Activated CD8-positive, alpha-beta memory T cell treated with anti-CD3 and anti-CD28 coated beads, Interleukin-2, amount 10 ng/mL, durations not matched to agents 7 days and 5 days (primary cell): ENCODE measurements at regions not wholly inside any gene's neighbourhood (a gene's known extent, or its start where the extent isn't known, plus 50 kb on each side); places are given as distances from the start of the nearest gene placed in this dataset.
A peak's percentile ranks its signal among the peaks of the same experiment; 100 is the strongest.

Experiments used
- ATAC-seq: fragments of 150-1000 bp; cut with Tn5 transposase; one replicate; pipeline ENCODE4 v1.10.0; 2021; ENCODE audit warnings: moderate library complexity
- CTCF ChIA-PET: fragments of 350-600 bp; sonication (Branson Sonifier 250); formaldehyde crosslinking; loops from one replicate; lab custom pipeline; 2021; ENCODE audit warnings: antibody characterized with exemption; lab: Charles Lee
- DNase-seq: peaks from one replicate; pipeline ENCODE4 v3.0.0-alpha.2; 2020
- H3K27ac Mint-ChIP-seq: one replicate; pipeline ENCODE4 v1.8.0; 2021; ENCODE audit warnings: mild to moderate bottlenecking, mixed read lengths
- H3K27me3 Mint-ChIP-seq: one replicate; pipeline ENCODE4 v1.8.0; 2021; ENCODE audit warnings: mixed read lengths
- H3K36me3 Mint-ChIP-seq: one replicate; pipeline ENCODE4 v1.8.0; 2021; ENCODE audit warnings: mild to moderate bottlenecking, mixed read lengths
- H3K4me1 Mint-ChIP-seq: one replicate; pipeline ENCODE4 v1.8.0; 2021; ENCODE audit warnings: mixed read lengths
- H3K4me3 Mint-ChIP-seq: one replicate; pipeline ENCODE4 v1.8.0; 2021; ENCODE audit warnings: mild to moderate bottlenecking, moderate library complexity, mixed read lengths
- H3K9me3 Mint-ChIP-seq: one replicate; pipeline ENCODE4 v1.8.0; 2022; ENCODE audit warnings: low read depth, mixed read lengths

- no peak overlapping the region for H3K27ac Mint-ChIP-seq
- H3K9me3 Mint-ChIP-seq = no peaks in the 10 kb centered on the region
- peaks cover 3% of the 10 kb centered on the region for H3K4me1 Mint-ChIP-seq
- H3K4me3 Mint-ChIP-seq = no peak overlapping the region
- CTCF ChIA-PET = no interaction called here
- no peaks in the 10 kb centered on the region for H3K27me3 Mint-ChIP-seq
- DNase-seq (no peak), ATAC-seq (no peak)
- H3K36me3 Mint-ChIP-seq = peaks cover 8% of the 10 kb centered on the region
Measured at GRCh38 chr13:73792796-73793195, 341.4 kb downstream of the KLF12 start.

- Mint-ChIP-seq H3K27ac (no peak overlapping the region), H3K4me1 (no peaks in the 10 kb centered on the region), H3K9me3 (no peaks in the 10 kb centered on the region), H3K27me3 (no peaks in the 10 kb centered on the region), H3K36me3 (peaks cover 11% of the 10 kb centered on the region), H3K4me3 (no peak overlapping the region)
- ATAC-seq (no peak), DNase-seq (no peak)
- CTCF ChIA-PET = no interaction called here
Measured at GRCh38 chr13:73782450-73783449, 351.5 kb downstream of the KLF12 start.

GRCh38 chr13:73781384-73781783, 352.8 kb downstream of the KLF12 start:
- no peak overlapping the region for H3K4me3 Mint-ChIP-seq
- H3K36me3 Mint-ChIP-seq = peaks cover 17% of the 10 kb centered on the region
- CTCF ChIA-PET = no interaction called here
- DNase-seq (no peak), ATAC-seq (no peak)
- H3K4me1 Mint-ChIP-seq = no peaks in the 10 kb centered on the region
- no peak overlapping the region for H3K27ac Mint-ChIP-seq
- H3K9me3 Mint-ChIP-seq = no peaks in the 10 kb centered on the region
- no peaks in the 10 kb centered on the region for H3K27me3 Mint-ChIP-seq

DNA sequence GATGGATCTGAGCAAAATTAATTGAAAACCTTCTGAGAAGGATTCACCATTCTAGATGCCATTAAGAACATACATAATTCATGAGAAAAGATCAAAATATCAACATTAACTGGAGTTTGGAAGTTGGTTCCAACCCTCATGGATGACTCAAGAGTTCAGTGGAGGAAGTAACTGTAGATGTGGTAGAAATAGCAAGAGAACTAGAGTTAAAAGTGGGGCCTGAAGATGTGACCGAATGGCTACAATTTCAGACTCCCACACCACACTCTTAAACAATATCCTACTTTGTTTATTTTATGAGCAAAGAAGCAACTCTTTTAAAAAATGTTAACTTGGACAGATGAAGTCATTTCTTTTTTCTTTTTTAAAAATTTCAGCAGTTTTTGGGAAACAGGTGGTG, 354.3 kb downstream of the KLF12 start:
- no peaks in the 10 kb centered on the region for H3K4me1 Mint-ChIP-seq

DNA sequence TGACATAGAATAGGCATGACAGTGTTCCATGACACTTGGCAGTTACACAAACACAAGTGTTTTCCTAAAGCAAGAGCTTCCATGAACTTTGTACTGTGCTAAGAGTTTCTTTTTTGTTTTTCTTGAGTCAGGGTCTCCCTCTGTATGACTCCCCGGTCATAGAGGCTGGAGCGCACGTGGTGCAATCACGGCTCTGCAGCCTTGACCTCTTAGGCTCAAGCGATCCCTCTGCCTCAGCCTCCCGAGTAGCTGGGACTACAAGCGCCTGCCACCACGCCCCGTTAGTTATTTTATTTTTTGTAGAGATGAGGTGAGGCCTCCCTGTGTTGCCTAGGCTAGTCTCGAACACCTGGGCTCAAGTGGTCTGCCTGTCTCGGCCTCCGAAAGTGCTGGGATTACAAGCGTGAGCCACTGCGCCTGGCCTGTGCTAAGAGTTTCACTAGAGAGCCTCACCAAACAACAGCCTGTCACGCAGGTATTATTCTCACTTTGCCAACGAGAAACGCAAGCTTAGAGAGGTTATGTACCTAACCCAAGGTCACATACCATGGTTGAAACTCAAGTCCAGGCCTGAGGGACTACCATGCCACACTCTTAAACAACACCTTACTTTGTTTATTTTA, 355.9 kb downstream of the KLF12 start:
- DNase-seq (no peak), ATAC-seq (no peak)
- no peaks in the 10 kb centered on the region for H3K4me1 Mint-ChIP-seq
- no peak overlapping the region for H3K27ac Mint-ChIP-seq
- H3K9me3 Mint-ChIP-seq = no peaks in the 10 kb centered on the region
- no peak overlapping the region for H3K4me3 Mint-ChIP-seq
- CTCF ChIA-PET = interaction anchor here (0.6 kb wide), 1 partner anchor 12 kb away, joined by 3 read pairs; no protein-coding TSS in a partner anchor
- no peaks in the 10 kb centered on the region for H3K27me3 Mint-ChIP-seq
- H3K36me3 Mint-ChIP-seq = peaks cover 19% of the 10 kb centered on the region

More for the DNA sequence above, 354.3 kb downstream of the KLF12 start:
- CTCF ChIA-PET = no interaction called here
- Mint-ChIP-seq H3K36me3 (peaks cover 15% of the 10 kb centered on the region), H3K9me3 (no peaks in the 10 kb centered on the region), H3K4me3 (no peak overlapping the region), H3K27ac (no peak overlapping the region), H3K27me3 (no peaks in the 10 kb centered on the region)
- ATAC-seq (no peak), DNase-seq (no peak)

DNA sequence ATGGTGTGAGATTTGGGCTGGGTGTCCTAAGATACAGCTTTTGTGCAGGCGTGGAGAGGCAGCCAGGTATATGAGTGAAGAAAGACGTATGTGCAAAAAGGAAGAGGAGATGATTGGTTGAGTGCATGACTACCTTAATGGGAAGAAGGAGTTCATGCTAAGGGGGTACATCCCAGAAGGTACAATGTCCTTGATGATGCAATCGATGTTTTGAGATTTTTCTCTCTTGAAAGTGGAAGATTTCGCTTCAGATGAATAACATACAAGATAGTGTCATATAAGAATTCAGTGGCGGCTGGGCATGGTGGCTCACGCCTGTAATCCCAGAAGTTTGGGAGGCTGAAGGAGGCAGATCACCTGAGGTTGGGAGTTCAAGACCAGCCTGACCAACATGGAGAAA, 357.1 kb downstream of the KLF12 start:
- DNase-seq = no peak
- CTCF ChIA-PET = no interaction called here
- Mint-ChIP-seq H3K36me3 (peaks cover 20% of the 10 kb centered on the region), H3K9me3 (peaks cover 3% of the 10 kb centered on the region), H3K4me3 (no peak overlapping the region), H3K27me3 (no peaks in the 10 kb centered on the region), H3K27ac (no peak overlapping the region), H3K4me1 (no peaks in the 10 kb centered on the region)
- ATAC-seq = no peak

- ATAC-seq (no peak), DNase-seq (no peak)
- Mint-ChIP-seq H3K4me3 (no peak overlapping the region), H3K27me3 (no peaks in the 10 kb centered on the region), H3K9me3 (peaks cover 6% of the 10 kb centered on the region), H3K36me3 (peaks cover 24% of the 10 kb centered on the region), H3K4me1 (no peaks in the 10 kb centered on the region), H3K27ac (no peak overlapping the region)
- CTCF ChIA-PET = interaction anchor here (1.0 kb wide), 1 partner anchor 19 kb away, joined by 3 read pairs; no protein-coding TSS in a partner anchor
Measured at GRCh38 chr13:73776151-73776785, 357.9 kb downstream of the KLF12 start.

GRCh38 chr13:73773168-73773549, 361.0 kb downstream of the KLF12 start:
- H3K9me3 Mint-ChIP-seq = peaks cover 6% of the 10 kb centered on the region
- H3K27ac Mint-ChIP-seq = no peak overlapping the region
- no peaks in the 10 kb centered on the region for H3K27me3 Mint-ChIP-seq
- no peak overlapping the region for H3K4me3 Mint-ChIP-seq
- ATAC-seq (no peak), DNase-seq (no peak)
- peaks cover 18% of the 10 kb centered on the region for H3K36me3 Mint-ChIP-seq
- CTCF ChIA-PET = interaction anchor here (1.0 kb wide), 1 partner anchor 10 kb away, joined by 3 read pairs; no protein-coding TSS in a partner anchor
- no peaks in the 10 kb centered on the region for H3K4me1 Mint-ChIP-seq

- H3K36me3 Mint-ChIP-seq = peaks cover 18% of the 10 kb centered on the region
- CTCF ChIA-PET = no interaction called here
- peaks cover 6% of the 10 kb centered on the region for H3K9me3 Mint-ChIP-seq
Measured at GRCh38 chr13:73772449-73773167, 361.6 kb downstream of the KLF12 start.

DNA sequence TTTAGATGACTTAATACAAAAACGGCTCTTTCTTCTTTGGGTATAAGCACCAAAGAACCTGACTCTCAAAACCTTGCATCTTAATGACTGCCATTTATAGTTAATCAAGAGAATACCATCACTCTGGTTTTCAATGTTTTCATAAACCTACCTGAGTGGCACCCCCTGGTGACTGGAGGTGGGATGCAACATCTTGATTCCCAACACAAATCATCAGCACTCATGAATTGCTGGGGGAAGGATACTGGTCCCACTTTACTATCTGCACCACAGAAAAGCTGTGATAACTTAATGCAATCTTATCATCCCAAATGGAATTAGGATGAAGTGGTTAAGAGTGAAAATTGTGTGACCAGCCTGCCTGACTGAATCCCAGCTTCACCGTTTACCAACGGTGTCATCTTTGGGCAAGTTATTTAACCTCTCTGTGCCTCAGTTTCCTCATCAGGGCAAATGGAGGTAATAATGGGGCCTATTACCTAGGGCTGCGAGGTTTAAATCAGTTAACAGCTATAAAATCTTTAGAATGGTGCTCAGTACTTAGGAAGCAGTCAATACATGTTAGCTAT, 366.4 kb downstream of the KLF12 start:
- ATAC-seq = no peak
- no peaks in the 10 kb centered on the region for H3K27me3 Mint-ChIP-seq

More at GRCh38 chr13:73772449-73773167, 361.6 kb downstream of the KLF12 start:
- Mint-ChIP-seq H3K27ac (no peak overlapping the region), H3K4me1 (peaks cover 5% of the 10 kb centered on the region), H3K4me3 (no peak overlapping the region), H3K27me3 (no peaks in the 10 kb centered on the region)
- DNase-seq (no peak), ATAC-seq (no peak)

GRCh38 chr13:73767191-73767741, 366.9 kb downstream of the KLF12 start:
- H3K4me3 Mint-ChIP-seq = no peak overlapping the region
- DNase-seq (no peak), ATAC-seq (no peak)
- peaks cover 35% of the 10 kb centered on the region for H3K4me1 Mint-ChIP-seq
- CTCF ChIA-PET = interaction anchor here (0.6 to 2.0 kb wide), 10 partner anchors 10 to 1452 kb away, joined by 3 to 9 read pairs (median 4); no protein-coding TSS in a partner anchor
- peaks cover 22% of the 10 kb centered on the region for H3K36me3 Mint-ChIP-seq
- peak overlapping the region; percentile 44 for H3K27ac Mint-ChIP-seq
- peaks cover 5% of the 10 kb centered on the region for H3K9me3 Mint-ChIP-seq
- no peaks in the 10 kb centered on the region for H3K27me3 Mint-ChIP-seq

More for the DNA sequence above, 366.4 kb downstream of the KLF12 start:
- peak; percentile 47 for DNase-seq
- H3K4me3 Mint-ChIP-seq = no peak overlapping the region
- CTCF ChIA-PET = interaction anchor here (0.6 to 2.0 kb wide), 9 partner anchors 11 to 1452 kb away, joined by 3 to 9 read pairs (median 4); no protein-coding TSS in a partner anchor
- H3K9me3 Mint-ChIP-seq = peaks cover 6% of the 10 kb centered on the region
- peaks cover 22% of the 10 kb centered on the region for H3K36me3 Mint-ChIP-seq
- peaks cover 35% of the 10 kb centered on the region for H3K4me1 Mint-ChIP-seq
- peak overlapping the region; percentile 55 for H3K27ac Mint-ChIP-seq
